T-helper 22 cell (primary cell): ENCODE measurements at regions not wholly inside any gene's neighbourhood (a gene's known extent, or its start where the extent isn't known, plus 50 kb on each side); places are given as distances from the start of the nearest gene placed in this dataset.
"Not testable (repeated sequence)": the region's sequence is repeated elsewhere in the genome, so short reads cannot be mapped to it uniquely, and the experiment has no call there.

ENCODE experiments used
- DNase-seq: peaks from one replicate; pipeline ENCODE4 v3.0.0-alpha.2; 2020; ENCODE audit warnings: low read depth

- DNase-seq = no peak
Measured at GRCh38 chr19:31037286-31037980, 311.8 kb downstream of the TSHZ3 start.

GRCh38 chr19:31031455-31031854 is 317.8 kb downstream of the TSHZ3 start:
- not testable (repeated sequence) for DNase-seq

GRCh38 chr19:31023038-31023437 is 326.2 kb downstream of the TSHZ3 start:
- no peak for DNase-seq

GRCh38 chr19:31018936-31019335 is 330.3 kb downstream of the TSHZ3 start:
- DNase-seq = no peak

GRCh38 chr19:31015778-31016177 is 333.5 kb downstream of the TSHZ3 start:
- no peak for DNase-seq

GRCh38 chr19:31014668-31015067 is 334.6 kb downstream of the TSHZ3 start:
- DNase-seq = no peak

- no peak for DNase-seq
Measured at GRCh38 chr19:31013384-31014020, 335.7 kb downstream of the TSHZ3 start.

- DNase-seq = no peak
Measured at GRCh38 chr19:31002518-31003244, 346.6 kb downstream of the TSHZ3 start.

GRCh38 chr19:31001991-31002390 is 347.2 kb downstream of the TSHZ3 start:
- no peak for DNase-seq

GRCh38 chr19:31000913-31001312 is 348.3 kb downstream of the TSHZ3 start:
- no peak for DNase-seq

GRCh38 chr19:30999726-31000125 is 349.5 kb downstream of the TSHZ3 start:
- DNase-seq = no peak

GRCh38 chr19:30997222-30997621 is 352.0 kb downstream of the TSHZ3 start:
- DNase-seq = no peak

- DNase-seq = no peak
Measured at GRCh38 chr19:30978639-30979038, 370.6 kb downstream of the TSHZ3 start.

GRCh38 chr19:30969591-30969990 is 379.6 kb downstream of the TSHZ3 start:
- no peak for DNase-seq

- DNase-seq = no peak
Measured at GRCh38 chr19:30968841-30969399, 380.3 kb downstream of the TSHZ3 start.

- DNase-seq = no peak
Measured at GRCh38 chr19:30968210-30968609, 381.0 kb downstream of the TSHZ3 start.

GRCh38 chr19:30966486-30966885 is 382.8 kb downstream of the TSHZ3 start:
- DNase-seq = no peak

- DNase-seq = no peak
Measured at GRCh38 chr19:30959011-30959410, 390.2 kb downstream of the TSHZ3 start.

- DNase-seq = no peak
Measured at GRCh38 chr19:30955112-30956104, 393.8 kb downstream of the TSHZ3 start.

GRCh38 chr19:30944276-30944932 is 404.8 kb downstream of the TSHZ3 start:
- not testable (repeated sequence) for DNase-seq
